Hepatic stellate cell (primary cell): ENCODE measurements at regions not wholly inside any gene's neighbourhood (a gene's known extent, or its start where the extent isn't known, plus 50 kb on each side); places are given as distances from the start of the nearest gene placed in this dataset.
"Not testable (repeated sequence)": the region's sequence is repeated elsewhere in the genome, so short reads cannot be mapped to it uniquely, and the experiment has no call there.

Source experiments
- DNase-seq: peaks from one replicate; pipeline ENCODE4 v3.0.0; 2011; ENCODE audit warnings: low spot score

DNA sequence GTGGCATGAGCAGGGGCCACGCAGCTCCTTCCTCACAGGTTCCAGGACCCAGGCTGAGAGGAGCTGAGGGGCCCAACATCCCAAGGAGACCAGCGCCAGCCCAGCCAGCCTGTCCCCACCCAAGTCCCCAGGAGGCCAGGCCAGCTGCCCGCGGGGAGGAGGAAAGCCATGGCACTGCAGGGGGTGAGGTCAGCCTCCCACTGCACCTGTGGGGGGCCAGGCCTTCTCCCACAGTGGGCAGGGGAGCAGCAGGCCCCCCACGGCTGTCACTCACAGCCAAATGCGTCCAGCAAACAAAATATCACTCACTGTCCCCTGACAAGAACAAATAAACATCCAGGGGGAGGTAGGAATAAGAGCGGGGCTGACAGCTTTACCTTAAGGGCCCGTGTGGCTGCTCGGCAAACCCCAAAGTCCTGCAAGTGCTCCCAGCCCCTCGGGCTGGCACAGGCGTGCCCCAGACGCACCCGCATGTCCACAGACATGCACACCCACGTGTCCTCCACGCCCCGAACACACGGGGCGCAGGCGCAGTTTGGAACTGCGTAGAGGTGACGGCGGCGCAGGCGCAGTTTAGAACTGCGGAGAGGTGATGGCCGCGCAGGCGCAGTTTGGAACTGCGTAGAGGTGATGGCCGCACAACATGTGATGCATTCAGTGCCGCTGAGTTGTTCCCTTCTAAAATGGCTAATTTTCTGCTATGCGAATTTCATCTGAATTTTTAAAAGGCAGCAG is 291.1 kb downstream of the FOXL1 start:
- DNase-seq: no peak

DNA sequence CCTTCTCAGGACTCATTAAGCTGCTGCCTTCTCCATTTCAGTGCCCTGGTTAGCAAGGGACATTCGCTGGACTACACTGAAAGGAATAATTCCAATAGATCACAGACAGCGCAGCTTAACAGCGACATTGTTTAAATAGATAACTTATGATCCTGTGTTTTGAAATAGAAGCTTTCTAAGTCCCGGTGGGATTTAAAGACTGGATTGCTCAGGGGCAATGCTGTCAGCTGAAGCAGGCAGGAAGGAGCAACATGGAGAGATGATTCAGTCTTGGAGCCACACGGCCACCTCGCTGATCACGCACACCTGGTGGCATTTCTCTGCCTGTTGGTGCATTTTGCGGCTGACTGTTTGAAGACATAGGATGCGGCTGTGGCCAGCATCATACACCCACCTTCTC is 292.0 kb downstream of the FOXL1 start:
- no peak for DNase-seq

DNA sequence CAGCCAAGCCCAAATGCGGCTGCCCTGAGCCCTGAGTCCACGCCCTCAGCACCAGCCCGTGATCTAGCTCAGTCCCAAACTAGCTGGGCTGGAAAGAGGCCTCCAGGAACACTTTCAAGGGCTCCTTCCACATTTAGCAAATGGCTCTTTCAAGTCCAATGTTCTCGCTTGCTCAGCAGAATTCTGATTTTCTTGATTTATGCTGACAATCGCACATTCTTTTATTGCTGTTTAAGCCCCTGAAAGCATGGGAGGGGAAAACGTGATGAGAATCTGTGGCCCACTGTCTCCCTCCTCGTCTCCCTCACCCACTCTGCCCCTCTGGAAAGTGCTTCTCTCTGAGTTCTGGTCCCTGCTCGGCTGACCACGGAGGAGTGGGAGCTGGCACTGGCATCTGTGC is 293.8 kb downstream of the FOXL1 start:
- no peak for DNase-seq

DNA sequence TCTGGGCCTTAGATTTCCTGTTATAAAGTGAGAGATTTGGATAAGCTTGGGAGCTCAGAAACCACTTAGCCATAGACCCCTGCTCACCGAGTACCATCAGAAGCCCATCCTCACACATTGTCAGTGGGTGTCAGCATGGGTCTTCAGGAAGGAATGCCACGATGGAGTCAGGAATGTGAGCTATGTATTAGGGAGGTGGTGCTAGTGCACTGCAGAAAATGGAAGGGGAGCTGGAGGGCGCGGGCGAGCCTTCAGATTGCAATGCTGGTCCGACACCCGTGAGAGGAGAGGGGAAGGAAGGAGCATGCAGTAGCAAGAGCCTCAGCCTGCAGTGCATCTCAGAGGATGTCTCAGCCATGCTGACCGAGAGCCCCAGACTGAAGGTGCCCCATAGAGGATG is 294.5 kb downstream of the FOXL1 start:
- DNase-seq: no peak

DNA sequence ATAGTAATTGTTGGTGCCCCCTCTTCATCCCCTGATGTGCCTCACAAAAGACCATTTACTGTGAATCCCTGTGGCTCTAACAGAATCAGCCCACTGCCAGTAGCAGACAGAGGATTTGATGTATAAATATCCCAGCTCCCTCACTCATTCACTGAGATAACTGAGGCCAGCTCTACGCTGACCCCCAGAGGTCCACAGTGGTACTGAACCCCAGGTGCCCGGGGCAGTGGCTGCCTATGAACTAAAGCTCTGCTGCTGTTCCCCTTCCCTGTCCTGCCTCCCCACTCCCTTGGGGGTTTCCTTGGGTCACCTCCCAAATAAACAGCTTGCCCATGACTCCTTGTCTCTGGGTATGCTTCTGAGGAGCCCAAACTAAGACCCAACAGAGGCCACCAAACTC is 295.8 kb downstream of the FOXL1 start:
- peak; percentile 42 for DNase-seq

DNA sequence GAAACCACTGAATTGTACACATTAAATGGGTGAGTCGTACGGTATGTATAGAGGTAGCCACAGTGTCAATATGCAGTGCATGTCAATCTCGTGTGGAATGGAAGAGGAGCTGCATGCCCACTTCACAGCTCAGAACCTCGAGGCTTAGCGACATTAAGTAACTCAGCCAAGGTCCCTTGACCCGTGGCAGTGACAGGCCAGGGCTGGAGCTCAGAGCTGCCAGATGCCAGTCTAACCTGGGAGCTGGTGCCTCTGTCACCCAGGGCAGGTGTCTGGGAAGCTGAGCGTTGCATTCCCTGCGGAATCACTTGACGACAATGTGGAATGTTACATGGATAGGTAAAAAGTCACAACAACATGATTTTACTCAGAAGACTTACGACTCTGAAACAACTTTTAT is 298.1 kb downstream of the FOXL1 start:
- no peak for DNase-seq

DNA sequence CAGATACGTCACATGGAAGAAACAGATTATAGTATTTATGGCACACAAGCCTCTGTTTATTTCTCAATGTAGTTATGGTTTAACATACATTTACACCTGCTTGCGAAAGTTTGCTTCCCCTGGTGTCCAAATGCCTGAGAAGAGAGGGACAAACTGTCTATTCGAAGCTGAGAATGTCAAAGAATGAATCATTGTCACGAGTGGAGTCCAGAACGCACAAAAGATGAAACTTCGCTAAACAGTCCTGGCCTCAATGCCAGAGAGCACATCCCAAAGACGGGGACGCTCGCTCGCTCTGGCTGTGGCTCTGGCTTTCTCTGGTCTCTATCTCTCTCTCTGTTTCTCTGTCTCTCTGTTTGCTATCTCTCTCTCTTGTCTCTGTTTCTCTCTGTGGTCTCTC is 298.8 kb downstream of the FOXL1 start:
- DNase-seq: no peak

DNA sequence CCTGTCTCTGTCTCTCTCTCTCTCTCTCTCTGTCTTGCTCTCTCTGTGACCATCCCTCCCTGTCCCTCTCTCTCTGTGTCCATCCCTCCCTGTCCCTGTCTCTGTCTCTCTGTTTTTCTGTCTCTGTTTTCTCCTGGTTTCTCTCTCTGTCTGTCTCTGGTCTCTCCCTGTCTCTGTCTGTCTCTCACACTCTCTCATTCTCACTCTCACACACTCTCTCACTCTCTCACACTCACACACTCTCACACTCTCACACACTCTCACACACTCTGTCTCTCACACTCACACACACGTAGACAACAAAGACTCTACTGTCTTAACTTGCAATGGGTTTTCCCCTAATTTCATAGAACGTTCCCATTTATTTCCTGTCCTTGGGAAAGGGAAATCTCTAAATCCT is 299.5 kb downstream of the FOXL1 start:
- no peak for DNase-seq

DNA sequence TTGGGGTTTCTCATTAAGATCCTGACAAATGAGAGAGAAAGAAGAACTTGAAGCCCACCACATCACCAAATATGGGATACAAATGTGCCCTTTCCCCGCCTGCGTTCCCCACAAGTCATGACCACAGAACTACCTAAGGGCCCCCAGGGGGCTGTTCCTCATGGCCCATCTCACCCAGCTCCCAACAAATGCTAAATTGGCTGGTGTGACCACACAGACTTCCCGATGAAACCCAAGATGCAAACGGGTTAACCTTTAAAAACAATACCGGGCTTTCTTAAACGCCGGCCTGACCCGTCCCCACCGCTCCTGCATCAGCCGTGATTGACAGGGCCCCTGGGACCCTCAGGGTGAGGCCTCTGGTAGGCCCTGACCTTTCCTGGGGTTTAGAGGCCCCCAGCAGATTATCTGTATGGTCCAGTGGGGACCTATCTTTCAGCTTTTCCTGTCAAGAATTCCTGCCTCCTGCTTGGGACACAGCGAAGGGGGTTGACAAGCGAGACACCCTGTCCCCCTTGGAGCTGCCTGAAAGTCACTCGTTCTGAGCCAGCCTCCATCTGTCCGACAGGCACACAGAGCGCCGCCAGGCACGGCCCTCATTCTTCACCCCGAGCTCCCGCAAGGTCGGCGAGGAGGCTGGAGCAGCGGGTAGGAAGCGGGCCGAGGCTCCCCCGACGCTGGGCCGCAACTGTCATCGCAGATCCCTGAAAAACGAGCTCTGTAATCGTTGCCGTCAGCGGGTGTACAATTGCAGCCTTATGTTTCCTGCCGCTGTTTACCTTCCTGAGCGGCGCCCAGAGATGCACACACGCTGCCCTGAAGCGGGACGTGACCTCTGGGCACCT is 300.1 kb downstream of the FOXL1 start:
- DNase-seq: no peak

DNA sequence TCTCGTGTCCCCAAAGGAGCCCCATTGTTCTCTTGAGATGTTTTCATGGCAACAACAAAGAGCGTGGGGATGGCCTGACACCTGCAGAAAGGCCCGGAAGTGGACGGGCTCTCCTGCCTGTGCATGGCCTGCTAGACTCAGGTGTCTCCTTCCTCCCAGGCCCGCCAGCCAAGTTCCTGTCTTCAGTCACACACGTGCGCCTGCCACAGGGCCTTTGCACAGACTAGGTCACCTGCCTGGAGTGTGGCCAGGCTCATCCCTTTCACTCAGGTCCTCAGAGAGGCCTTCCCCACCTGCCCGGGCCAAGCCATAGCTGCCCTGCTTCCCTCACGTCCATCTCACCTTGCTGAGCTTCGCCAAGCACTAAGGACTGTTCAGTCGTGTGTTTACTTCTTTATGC is 300.9 kb downstream of the FOXL1 start:
- no peak for DNase-seq

DNA sequence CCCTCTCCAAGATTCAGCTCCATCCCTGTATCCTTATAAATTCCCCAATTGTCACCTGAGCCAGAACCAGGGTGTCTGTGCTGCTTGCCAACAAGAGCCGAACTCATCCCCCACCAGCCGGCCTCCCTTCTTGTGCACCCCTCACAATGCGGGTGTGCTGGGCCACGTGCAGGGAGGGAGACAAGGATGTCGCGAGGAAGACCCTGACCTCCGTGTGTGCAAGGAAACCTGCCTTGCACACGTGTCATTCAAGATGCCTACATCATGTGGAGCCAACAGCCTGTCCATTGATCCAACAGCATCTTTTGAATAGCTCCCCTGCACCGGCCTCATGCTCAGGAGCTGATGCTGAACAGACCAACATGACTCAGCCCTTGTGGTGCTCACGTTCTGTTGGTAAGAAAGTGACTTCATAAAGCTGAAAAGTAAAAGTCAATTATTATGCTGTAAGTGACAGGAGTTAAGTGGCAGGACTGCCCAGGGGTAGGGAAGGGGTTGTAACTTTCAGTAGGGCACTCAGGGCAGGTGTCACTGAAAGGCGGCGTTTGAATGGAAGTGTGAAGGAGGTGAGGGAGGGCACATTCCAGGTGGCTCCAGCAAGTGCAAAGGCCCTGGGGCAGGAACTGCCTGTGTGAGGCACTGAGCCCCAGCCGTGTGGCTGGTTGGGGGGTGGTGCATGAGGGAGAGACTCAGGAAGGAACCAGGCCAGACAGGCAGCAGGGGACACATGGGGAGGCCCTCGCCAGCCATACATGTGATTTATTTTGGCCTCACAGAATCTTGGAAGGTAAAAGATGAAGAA is 302.2 kb downstream of the FOXL1 start:
- DNase-seq: peak; percentile 44

DNA sequence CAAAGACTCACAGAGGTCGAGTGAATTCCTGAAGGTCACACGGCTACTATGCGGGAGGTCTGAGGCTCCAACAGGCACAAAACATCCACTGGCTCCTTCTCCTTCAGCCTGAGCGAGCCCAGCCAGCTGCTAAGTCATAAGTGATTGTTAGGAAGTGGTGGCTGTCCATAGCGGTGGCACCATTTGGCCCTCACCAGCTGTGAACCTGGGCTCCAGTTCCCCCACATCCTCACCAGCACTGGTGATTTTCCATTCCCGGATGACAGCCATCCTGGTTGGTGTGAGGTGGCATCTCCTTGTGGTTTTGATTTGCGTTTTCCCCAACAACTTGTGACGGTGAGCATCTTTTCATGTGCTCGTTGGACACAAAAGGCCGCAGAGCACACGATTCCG is 302.8 kb downstream of the FOXL1 start:
- DNase-seq: no peak

DNA sequence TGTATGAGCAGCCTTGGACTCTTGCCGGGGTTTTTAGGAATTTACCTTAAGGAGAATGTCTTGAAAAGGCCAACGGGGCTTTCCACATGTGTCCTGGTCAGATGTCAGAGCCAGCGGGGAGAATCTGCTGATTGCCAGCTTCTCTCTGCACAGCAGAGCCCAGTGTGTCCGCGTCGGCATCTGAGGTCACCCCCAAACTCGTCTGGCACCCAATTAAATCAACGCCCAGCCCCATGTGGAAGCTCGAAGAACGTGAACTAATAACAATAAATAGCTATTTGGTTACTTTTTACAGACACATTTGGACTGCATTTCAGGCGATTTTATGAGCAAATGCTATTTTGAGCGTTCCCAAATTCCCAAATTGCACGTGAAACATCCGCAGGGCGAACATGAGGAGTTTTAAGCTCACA is 303.5 kb downstream of the FOXL1 start:
- DNase-seq: no peak

DNA sequence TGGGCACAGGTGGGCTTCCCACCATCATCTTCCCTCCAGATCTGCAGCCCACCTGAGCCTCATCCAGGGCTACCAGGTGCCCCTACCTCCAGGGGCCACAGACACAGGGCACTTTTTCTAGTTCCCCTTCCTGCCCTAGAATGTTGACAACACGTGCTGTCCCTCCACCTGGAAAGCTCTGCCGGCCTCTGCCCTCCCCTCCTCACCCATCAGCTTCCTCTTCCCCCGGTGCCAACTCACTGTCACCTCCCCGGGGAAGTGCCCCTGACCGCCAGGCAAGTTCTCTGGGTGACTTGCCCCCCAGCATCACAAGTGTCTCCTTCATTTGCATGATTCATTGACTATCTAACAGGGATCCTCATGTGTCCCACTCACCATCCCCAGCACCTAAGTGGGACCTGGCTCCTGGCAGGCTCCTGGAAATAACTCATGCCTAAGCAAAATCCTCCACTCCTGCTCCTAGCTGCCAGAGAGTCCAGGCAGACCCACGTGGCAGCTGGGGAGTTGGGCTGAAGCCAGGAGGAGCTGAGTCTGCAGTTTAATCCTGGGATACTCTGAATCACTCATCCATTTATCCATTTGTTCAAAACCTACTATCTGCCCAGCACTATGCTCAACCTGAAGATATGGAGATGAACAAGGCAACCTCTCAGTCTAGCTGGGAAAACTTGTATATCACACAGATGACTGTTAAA is 304.4 kb downstream of the FOXL1 start:
- DNase-seq: peak; percentile 85

DNA sequence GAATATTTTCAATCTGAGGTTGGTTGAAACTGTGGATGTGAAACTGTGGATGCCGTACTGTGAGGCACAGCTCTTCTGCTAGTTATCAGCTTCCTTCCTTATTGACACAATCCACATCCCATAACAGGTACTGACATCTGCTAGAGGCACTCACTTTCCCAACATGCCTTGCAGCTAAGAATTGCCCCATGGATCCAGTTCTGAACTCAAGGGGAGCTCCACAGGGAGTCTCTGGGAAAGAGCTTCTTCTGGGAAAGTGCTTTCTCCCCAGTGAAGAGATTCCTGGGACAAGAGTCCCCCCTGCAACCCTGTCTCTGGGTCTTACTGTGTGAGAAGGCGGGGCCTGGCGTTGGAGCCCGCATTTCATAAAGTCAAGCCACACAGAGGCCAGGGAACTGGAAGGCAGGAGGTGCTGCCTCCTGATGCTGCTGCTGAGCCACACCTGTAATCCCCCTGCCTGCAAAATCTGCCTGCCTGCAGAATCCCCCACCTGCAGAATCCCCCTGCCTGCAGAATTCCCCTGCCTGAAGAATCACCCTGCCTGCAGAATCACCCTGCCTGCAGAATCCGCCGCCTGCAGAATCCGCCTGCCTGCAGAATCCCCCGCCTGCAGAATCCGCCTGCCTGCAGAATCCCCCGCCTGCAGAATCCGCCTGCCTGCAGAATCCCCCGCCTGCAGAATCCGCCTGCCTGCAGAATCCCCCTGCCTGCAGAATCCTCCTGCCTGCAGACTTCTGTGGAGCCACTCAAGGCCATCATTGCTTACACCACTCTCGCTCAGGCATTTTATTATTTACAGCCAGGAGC is 305.4 kb downstream of the FOXL1 start:
- DNase-seq: no peak

DNA sequence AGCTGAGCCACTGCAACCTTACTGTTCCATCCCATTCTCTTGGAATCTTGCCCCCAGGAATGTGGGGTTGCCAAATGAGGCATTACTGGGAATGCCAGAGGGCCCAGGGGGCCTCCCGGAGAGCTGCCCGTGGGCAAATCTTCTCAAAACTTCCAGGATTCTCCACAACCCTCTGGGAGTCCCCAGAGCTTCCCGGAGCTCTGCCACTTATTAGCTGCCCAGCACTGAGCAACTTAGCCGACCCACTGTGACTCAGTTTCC is 306.0 kb downstream of the FOXL1 start:
- DNase-seq: no peak

DNA sequence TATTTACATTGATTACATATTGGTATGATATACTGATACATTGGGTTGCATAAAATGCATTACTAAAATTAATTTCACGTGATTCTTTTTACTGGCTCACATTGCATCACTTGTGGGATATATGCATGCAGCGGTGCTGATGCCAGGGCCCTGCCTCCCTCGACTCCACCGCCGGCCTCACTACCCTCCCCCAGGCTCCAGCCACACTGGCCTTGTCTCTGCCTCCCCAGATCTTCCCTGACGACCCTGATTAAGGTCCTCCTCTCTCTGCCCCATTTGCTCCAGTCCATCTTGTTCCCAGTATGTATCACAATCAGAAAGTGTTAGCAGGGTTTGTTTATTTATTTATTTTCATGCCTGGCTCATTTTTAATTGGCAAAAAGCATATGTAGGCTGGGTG is 306.8 kb downstream of the FOXL1 start:
- no peak for DNase-seq

DNA sequence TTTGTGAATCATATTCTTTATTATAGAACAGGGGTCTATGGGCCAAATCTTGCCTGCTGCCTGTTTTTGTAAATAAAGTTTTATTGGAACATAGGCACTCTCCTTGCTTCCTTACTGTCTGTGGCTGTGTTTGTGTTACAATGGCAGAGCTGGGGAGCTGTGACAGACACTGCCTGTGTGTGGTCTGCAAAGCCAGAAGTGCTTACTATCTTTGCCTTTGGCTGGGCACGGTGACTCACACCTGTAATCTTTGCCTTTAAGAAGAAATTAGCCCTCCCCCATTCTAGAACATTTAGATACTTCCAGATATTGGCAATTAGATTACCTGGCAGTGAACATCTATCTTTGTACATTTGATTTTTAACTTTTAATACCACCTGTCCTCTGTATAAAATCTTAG is 308.3 kb downstream of the FOXL1 start:
- DNase-seq: no peak

DNA sequence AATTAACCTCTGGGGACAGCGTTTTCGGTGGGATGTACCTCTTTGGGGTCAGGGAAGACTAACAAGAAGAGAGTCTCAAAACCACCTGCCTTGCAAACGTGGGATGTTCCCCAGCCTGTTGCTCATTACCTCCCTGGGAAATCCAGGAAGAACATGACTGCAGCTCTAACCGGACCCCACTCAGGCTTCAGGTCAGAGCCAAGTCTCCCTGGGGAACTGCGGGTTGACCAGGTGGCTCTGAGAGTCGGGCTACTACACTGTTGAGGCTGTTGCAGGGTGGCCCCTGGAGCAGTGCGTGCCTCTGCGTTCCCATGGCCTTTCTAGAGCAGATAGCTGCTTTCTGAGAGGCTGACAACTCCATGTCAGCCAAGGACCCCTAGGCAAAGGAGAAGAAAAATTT is 309.1 kb downstream of the FOXL1 start:
- DNase-seq: no peak

DNA sequence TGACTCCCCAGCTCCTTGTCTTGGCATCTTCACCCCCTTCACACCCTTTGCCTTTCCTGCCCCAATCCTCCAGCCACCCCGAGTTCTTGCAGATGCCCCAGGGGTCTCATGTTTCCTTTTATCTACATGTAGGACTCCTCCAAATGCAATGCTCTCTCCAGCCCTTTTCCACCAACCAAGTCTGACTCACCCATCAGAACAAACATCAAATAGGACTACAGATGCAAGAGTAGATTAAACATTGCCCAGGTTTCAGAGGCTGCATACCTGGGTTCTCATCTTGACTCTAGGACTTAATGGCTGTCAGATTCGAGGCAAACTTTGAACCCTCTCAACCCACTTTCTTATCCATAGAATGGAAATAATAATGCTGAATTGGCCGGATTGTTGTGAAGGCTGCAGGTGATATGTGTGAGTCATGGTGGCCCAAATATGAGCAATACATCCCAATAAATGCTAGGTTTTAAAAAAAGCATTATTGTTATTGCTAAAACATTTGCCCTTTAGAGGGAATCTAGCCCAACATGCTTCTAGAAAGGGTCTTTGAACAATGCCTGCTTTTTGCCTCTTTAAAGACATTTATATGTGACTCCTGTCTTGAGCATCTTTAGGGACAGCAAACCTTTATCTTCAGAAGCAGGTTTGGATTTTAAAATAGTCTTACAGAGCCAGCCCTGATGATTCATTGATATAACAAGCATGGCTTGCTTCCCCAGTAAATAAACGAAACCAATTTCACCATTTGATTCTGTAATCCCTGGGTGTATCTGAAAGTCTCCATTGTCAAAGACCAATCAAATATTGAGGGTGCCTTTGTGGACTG is 310.1 kb downstream of the FOXL1 start:
- DNase-seq: no peak

DNA sequence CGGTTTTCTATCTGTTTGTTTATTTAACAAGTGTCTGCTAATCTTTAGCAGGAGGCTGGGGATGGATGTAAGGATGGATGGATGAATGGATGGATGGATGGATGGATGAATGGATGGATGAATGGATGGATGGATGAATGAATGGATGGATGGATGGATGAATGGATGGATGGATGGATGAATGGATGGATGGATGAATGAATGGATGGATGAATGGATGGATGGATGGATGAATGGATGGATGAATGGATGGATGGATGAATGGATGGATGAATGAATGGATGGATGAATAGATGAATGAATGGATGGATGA is 310.7 kb downstream of the FOXL1 start:
- not testable (repeated sequence) for DNase-seq
